ENCODE measurements at regions not wholly inside any gene's neighbourhood (a gene's known extent, or its start where the extent isn't known, plus 50 kb on each side); places are given as distances from the start of the nearest gene placed in this dataset.

GRCh38 chr11:115778928-115779650, 274.9 kb upstream of the CADM1 start:
- 62 to 80% methylated on average over 2 of the region's 2 CpGs for WGBS, 2 donors
- H3K27me3 ChIP-seq, result no peaks in the 10 kb centered on the region
- peaks cover 6% of the 10 kb centered on the region for H3K4me1 ChIP-seq
- no peak overlapping the region for H3K4me3 ChIP-seq
- no peaks in the 10 kb centered on the region for H3K36me3 ChIP-seq (ENCODE audit: low read depth, missing control alignments)
- DNase-seq, result peak; percentile 82
- TF ChIP-seq CTCF (IDR thresholded peaks at IDR 0.05) (no peak), POLR2A (IDR thresholded peaks at IDR 0.05) (no peak)
- intact Hi-C loops (cut with DNase I; ENCODE audit: low total_unique reads), result no loop called here
- H3K9me3 ChIP-seq, result no peaks in the 10 kb centered on the region
- H3K27ac ChIP-seq, result no peak overlapping the region

GRCh38 chr11:115776916-115777315, 272.7 kb upstream of the CADM1 start:
- Histone ChIP-seq H3K4me1 (peaks cover 6% of the 10 kb centered on the region), H3K36me3 (ENCODE audit: low read depth, missing control alignments) (no peaks in the 10 kb centered on the region), H3K9me3 (no peaks in the 10 kb centered on the region), H3K27ac (no peak overlapping the region), H3K27me3 (no peaks in the 10 kb centered on the region), H3K4me3 (no peak overlapping the region)
- intact Hi-C loops (cut with DNase I; ENCODE audit: low total_unique reads), result no loop called here
- WGBS, 2 donors, result 78 to 84% methylated on average over 6 of the region's 6 CpGs
- TF ChIP-seq CTCF (IDR thresholded peaks at IDR 0.05), result no peak
- TF ChIP-seq POLR2A (IDR thresholded peaks at IDR 0.05), result no peak
- no peak for DNase-seq

- H3K36me3 ChIP-seq (ENCODE audit: low read depth, missing control alignments), result no peaks in the 10 kb centered on the region
- no peak overlapping the region for H3K4me3 ChIP-seq
- no peaks in the 10 kb centered on the region for H3K27me3 ChIP-seq
- H3K4me1 ChIP-seq, result peaks cover 6% of the 10 kb centered on the region
- DNase-seq, result no peak
- TF ChIP-seq CTCF (IDR thresholded peaks at IDR 0.05), result no peak
- TF ChIP-seq POLR2A (IDR thresholded peaks at IDR 0.05), result no peak
- no peaks in the 10 kb centered on the region for H3K9me3 ChIP-seq
- intact Hi-C loops (cut with DNase I; ENCODE audit: low total_unique reads), result no loop called here
- no peak overlapping the region for H3K27ac ChIP-seq
- 69 to 85% methylated on average over 4 of the region's 4 CpGs for WGBS, 2 donors
Observed at GRCh38 chr11:115775846-115776245, 271.6 kb upstream of the CADM1 start.

- WGBS, 2 donors, result 82 to 94% methylated on average over 7 of the region's 7 CpGs
- no peak for DNase-seq
- no peaks in the 10 kb centered on the region for H3K27me3 ChIP-seq
- no peak for TF ChIP-seq CTCF (IDR thresholded peaks at IDR 0.05)
- no peak for TF ChIP-seq POLR2A (IDR thresholded peaks at IDR 0.05)
- H3K4me3 ChIP-seq, result no peak overlapping the region
- no peaks in the 10 kb centered on the region for H3K36me3 ChIP-seq (ENCODE audit: low read depth, missing control alignments)
- no peaks in the 10 kb centered on the region for H3K9me3 ChIP-seq
- H3K4me1 ChIP-seq, result peaks cover 6% of the 10 kb centered on the region
- no peak overlapping the region for H3K27ac ChIP-seq
- intact Hi-C loops (cut with DNase I; ENCODE audit: low total_unique reads), result no loop called here
Observed at GRCh38 chr11:115774756-115775155, 270.5 kb upstream of the CADM1 start.

GRCh38 chr11:115769891-115770290, 265.7 kb upstream of the CADM1 start:
- H3K9me3 ChIP-seq, result no peaks in the 10 kb centered on the region
- no peak overlapping the region for H3K4me3 ChIP-seq
- no peaks in the 10 kb centered on the region for H3K27me3 ChIP-seq
- H3K36me3 ChIP-seq (ENCODE audit: low read depth, missing control alignments), result no peaks in the 10 kb centered on the region
- TF ChIP-seq POLR2A (IDR thresholded peaks at IDR 0.05) (no peak), CTCF (IDR thresholded peaks at IDR 0.05) (no peak)
- no peak overlapping the region for H3K27ac ChIP-seq
- DNase-seq, result no peak
- intact Hi-C loops (cut with DNase I; ENCODE audit: low total_unique reads), result no loop called here
- 44 to 60% methylated on average over 3 of the region's 3 CpGs for WGBS, 2 donors
- no peaks in the 10 kb centered on the region for H3K4me1 ChIP-seq
